ENCODE measurements at regions not wholly inside any gene's neighbourhood (a gene's known extent, or its start where the extent isn't known, plus 50 kb on each side); places are given as distances from the start of the nearest gene placed in this dataset.
A peak's percentile ranks its signal among the peaks of the same experiment; 100 is the strongest.

DNA sequence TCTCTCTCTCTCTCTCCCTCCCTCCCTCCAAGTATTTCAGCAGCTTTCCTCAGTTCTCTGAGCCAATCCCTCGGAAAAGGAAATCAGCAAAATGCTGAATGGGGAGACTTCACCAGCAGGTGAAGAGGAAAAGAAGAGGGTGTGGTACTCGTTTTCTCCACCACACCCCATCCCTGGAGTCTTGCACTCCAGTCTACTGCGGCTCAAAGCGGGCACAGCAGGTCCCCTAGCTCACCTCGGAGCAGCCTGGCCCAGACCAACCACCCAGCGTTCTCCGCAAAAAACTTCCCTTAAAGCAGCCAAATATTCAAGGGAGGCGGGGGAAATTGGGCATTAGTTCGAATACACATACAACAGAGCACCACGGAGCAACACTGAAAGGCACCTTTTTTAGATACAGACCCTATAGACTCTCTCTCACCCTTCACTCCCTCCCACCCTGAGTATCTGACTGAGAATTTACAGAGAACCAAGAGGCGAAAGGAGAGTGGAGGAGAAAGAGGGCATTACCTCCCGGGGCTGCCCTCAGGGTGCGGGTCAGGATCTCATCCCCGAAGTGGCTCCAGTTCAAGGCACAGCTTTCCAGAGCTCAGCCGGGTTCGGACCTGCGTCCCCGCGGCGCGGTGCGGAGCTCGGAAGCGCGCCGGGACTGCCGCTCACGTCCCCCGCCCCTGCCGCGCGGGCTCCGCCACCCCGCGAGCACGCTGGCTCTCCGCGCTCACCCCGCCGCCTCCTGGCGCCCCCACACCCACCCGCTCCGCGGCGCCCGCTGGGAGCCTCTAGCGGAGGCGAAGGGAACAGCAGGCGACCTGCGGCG, 1638.5 kb upstream of the C9orf72 start:
- Histone ChIP-seq H3K36me3 (ENCODE audit: control insufficient read depth in 2 of 2, insufficient read depth in 1 of 2, low read length in 2 of 2) (no peaks in the 10 kb centered on the region), H3K27ac (ENCODE audit: extremely low read depth, low read depth, low read length) (no peak overlapping the region), H3K9me3 (ENCODE audit: control insufficient read depth, insufficient read depth, low read depth, low read length) (no peaks in the 10 kb centered on the region), H3K4me1 (ENCODE audit: control insufficient read depth, insufficient read depth, low read length) (no peaks in the 10 kb centered on the region; the same call in 1 of the 2 replicates), H3K4me3 (ENCODE audit: low read depth, low read length) (peak overlapping the region; percentile 54)
- ChIA-PET CTCF (interaction anchor here (0.6 to 1.0 kb wide), 5 partner anchors 9 to 437 kb away, joined by 3 to 6 read pairs (median 3); no protein-coding TSS in a partner anchor), POLR2A (no interaction called here)
- TF ChIP-seq, protein P1, sequence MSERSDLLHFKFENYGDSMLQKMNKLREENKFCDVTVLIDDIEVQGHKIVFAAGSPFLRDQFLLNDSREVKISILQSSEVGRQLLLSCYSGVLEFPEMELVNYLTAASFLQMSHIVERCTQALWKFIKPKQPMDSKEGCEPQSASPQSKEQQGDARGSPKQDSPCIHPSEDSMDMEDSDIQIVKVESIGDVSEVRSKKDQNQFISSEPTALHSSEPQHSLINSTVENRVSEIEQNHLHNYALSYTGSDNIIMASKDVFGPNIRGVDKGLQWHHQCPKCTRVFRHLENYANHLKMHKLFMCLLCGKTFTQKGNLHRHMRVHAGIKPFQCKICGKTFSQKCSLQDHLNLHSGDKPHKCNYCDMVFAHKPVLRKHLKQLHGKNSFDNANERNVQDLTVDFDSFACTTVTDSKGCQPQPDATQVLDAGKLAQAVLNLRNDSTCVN (tag by site-specific recombination; optimal IDR thresholded peaks at IDR 0.05) = peak; percentile 32
- TF ChIP-seq ZXDB (tag by site-specific recombination; IDR thresholded peaks at IDR 0.05) = 0 out of 2 replicates have a peak, but pooled peaks have one; percentile 37
- TF ChIP-seq ZNF48 (tag by site-specific recombination; IDR thresholded peaks at IDR 0.05) = no peak

DNA sequence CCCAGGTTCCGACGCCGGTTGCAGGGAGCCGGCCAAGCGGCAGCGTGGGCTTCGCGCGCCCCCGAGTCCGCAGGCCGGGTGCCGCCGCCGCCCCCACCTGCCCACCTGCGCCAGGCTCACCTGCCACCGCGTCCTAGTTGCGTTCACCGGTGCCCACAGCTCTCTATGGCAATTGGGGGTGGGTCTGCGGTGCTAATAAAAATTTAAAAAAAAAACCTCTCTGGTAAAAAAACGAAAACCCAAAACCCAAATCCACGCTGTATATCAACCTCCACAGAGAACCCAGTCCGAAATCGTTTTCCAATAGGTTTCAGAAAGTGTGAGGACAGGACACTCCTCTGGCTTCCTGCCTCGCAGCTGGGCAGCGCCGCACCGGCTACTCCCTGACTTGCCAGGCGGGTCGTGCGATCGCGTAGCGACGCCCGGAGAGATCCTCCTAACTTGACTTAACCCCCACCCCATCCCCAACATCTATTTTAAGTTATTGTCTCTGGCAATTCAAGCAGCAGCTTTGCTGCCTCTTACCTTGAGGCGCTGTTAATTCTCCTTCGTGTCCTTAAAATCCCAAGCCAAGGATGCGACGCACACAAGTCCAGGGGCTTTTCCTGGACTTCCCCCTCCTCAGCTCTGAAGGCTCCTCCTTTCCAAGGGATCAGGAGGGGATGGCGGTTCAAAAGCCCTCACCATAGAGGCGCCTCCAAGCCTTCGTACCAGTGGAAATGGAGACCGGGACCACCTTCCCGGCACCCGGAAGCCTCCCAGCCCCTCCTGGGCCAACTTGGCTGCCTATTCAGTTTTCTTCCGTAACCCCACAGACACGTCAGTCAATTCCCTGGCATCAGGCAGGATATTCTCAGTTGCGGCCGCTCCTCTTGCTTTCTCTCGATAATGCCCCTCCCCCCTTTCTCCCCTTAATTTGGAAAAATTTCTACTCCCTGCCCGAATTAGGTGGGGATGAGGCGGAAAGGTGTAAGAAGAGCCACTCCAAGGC, 1639.4 kb upstream of the C9orf72 start:
- H3K4me3 ChIP-seq (ENCODE audit: low read depth, low read length) = peak overlapping the region; percentile 54

DNA sequence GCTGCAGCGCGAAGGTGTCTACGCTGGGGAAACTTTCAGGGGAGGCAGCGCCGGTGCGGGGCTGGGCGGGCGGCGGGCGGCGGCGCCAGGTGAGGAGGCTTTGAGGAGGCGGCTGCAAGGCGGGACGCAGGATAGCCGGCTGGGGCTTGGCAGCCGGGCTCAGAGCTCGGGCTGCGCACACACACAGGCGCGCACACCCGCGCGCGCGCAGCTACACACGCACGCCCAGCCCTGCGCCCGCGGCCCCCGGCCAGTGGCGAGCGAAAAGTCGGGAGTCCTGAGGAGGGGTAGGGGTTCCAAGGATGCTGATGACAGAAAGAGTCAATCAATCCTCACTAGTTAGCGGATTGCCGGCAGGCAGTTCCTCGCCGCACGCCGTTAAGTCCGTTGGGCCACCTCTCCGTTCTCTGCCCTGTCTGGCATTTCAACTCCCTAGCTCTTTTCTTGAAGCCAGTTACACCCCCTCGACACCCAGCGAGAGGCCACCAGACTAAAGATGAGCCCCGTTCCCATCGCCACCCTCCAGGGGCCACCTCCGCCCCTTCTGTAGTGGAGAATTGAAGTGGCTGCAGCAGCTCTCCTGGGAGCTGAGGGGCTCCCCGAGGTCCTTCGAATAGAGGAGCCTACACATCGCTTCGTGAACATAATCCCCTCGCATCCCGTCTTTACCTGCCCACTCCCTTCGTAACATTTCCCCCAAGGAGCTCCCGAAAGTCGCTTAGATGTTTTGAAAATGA, 1640.3 kb upstream of the C9orf72 start, which contains the start of gene LINGO2:
Gene LINGO2 (minus strand): TSS at position 185 of the 737 bp plus-strand sequence.
- ChIA-PET POLR2A (interaction anchor here (0.9 kb wide), 1 partner anchor 22 kb away, joined by 3 read pairs; no protein-coding TSS in a partner anchor), CTCF (interaction anchor here (0.6 to 1.3 kb wide), 2 partner anchors 29 to 88 kb away, joined by 3 read pairs; no protein-coding TSS in a partner anchor)
- Histone ChIP-seq H3K36me3 (ENCODE audit: control insufficient read depth in 2 of 2, insufficient read depth in 1 of 2, low read length in 2 of 2) (no peaks in the 10 kb centered on the region), H3K4me3 (ENCODE audit: low read depth, low read length) (peak within 1 kb of the TSS; percentile 54), H3K9me3 (ENCODE audit: control insufficient read depth, insufficient read depth, low read depth, low read length) (no peaks in the 10 kb centered on the region), H3K27ac (ENCODE audit: extremely low read depth, low read depth, low read length) (no peak within 1 kb of the TSS), H3K4me1 (ENCODE audit: control insufficient read depth, insufficient read depth, low read length) (no peaks in the 10 kb centered on the region; the same call in 1 of the 2 replicates)
- no peak for TF ChIP-seq SCRT1 (tag by site-specific recombination; IDR thresholded peaks at IDR 0.05; ENCODE audit: borderline replicate concordance)
- peak; percentile 11 for TF ChIP-seq SETDB1 (IDR thresholded peaks at IDR 0.05; ENCODE audit: insufficient read length, low read length)
- TF ChIP-seq ZNF274 (IDR thresholded peaks at IDR 0.05; ENCODE audit: low read length) = no peak
- TF ChIP-seq ZNF274 (tag by site-specific recombination; IDR thresholded peaks at IDR 0.05; ENCODE audit: borderline replicate concordance) = no peak
- no peak for TF ChIP-seq ZNF510 (tag by site-specific recombination; IDR thresholded peaks at IDR 0.05; ENCODE audit: insufficient replicate concordance)
- no peak for TF ChIP-seq YY2 (tag by site-specific recombination; IDR thresholded peaks at IDR 0.05)
- TF ChIP-seq ZNF19 (tag by site-specific recombination; IDR thresholded peaks at IDR 0.05; ENCODE audit: low read depth) = no peak
- TF ChIP-seq IKZF3 (tag by site-specific recombination; IDR thresholded peaks at IDR 0.05) = no peak
- TF ChIP-seq ZNF660 (tag by site-specific recombination; IDR thresholded peaks at IDR 0.05) = no peak
- no peak for TF ChIP-seq ZNF404 (tag by site-specific recombination; IDR thresholded peaks at IDR 0.05)
- TF ChIP-seq GLI2 (tag by site-specific recombination; IDR thresholded peaks at IDR 0.05; ENCODE audit: borderline replicate concordance, low read depth) = no peak
- no peak for TF ChIP-seq ZNF677 (tag by site-specific recombination; IDR thresholded peaks at IDR 0.05)
- no peak for TF ChIP-seq ZNF561 (tag by site-specific recombination; IDR thresholded peaks at IDR 0.05; ENCODE audit: borderline replicate concordance)
- TF ChIP-seq, protein P2, sequence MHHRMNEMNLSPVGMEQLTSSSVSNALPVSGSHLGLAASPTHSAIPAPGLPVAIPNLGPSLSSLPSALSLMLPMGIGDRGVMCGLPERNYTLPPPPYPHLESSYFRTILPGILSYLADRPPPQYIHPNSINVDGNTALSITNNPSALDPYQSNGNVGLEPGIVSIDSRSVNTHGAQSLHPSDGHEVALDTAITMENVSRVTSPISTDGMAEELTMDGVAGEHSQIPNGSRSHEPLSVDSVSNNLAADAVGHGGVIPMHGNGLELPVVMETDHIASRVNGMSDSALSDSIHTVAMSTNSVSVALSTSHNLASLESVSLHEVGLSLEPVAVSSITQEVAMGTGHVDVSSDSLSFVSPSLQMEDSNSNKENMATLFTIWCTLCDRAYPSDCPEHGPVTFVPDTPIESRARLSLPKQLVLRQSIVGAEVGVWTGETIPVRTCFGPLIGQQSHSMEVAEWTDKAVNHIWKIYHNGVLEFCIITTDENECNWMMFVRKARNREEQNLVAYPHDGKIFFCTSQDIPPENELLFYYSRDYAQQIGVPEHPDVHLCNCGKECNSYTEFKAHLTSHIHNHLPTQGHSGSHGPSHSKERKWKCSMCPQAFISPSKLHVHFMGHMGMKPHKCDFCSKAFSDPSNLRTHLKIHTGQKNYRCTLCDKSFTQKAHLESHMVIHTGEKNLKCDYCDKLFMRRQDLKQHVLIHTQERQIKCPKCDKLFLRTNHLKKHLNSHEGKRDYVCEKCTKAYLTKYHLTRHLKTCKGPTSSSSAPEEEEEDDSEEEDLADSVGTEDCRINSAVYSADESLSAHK (tag by site-specific recombination; IDR thresholded peaks at IDR 0.05) = no peak
- TF ChIP-seq, protein P1 (tag by site-specific recombination; optimal IDR thresholded peaks at IDR 0.05) = peak; percentile 39
- 0 out of 2 replicates have a peak, but pooled peaks have one; percentile 14 for TF ChIP-seq ZBTB17 (tag by site-specific recombination; IDR thresholded peaks at IDR 0.05)

More for the DNA sequence above, 1639.4 kb upstream of the C9orf72 start:
- no peaks in the 10 kb centered on the region for H3K9me3 ChIP-seq (ENCODE audit: control insufficient read depth, insufficient read depth, low read depth, low read length)
- POLR2A ChIA-PET = no interaction called here
- TF ChIP-seq ZNF335 (tag by site-specific recombination; conservative IDR thresholded peaks at IDR 0.05) (no peak; the same call in 1 of the 2 replicates), ZFHX2 (tag by site-specific recombination; conservative IDR thresholded peaks at IDR 0.05) (peak; percentile 30; the same call in 1 of the 2 replicates), ZNF133 (tag by site-specific recombination; IDR thresholded peaks at IDR 0.05) (no peak)
- CTCF ChIA-PET = interaction anchor here (0.6 to 1.3 kb wide), 4 partner anchors 8 to 1644 kb away, joined by 3 to 6 read pairs (median 3); no protein-coding TSS in a partner anchor
- H3K27ac ChIP-seq (ENCODE audit: extremely low read depth, low read depth, low read length) = no peak overlapping the region
- H3K36me3 ChIP-seq (ENCODE audit: control insufficient read depth in 2 of 2, insufficient read depth in 1 of 2, low read length in 2 of 2) = no peaks in the 10 kb centered on the region
- no peaks in the 10 kb centered on the region; the same call in 1 of the 2 replicates for H3K4me1 ChIP-seq (ENCODE audit: control insufficient read depth, insufficient read depth, low read length)

All from HEK293 (cell line).